ENCODE measurements at regions not wholly inside any gene's neighbourhood (a gene's known extent, or its start where the extent isn't known, plus 50 kb on each side); places are given as distances from the start of the nearest gene placed in this dataset.

GRCh38 chr1:164466429-164466828 lies 92.6 kb upstream of the PBX1 start:
- Histone ChIP-seq H4K5ac (ENCODE audit: insufficient read length, low read depth, low read length) (no peak overlapping the region), H2BK120ac (ENCODE audit: low read depth, low read length, poor library complexity, severe bottlenecking) (no peak overlapping the region), H3T11ph (ENCODE audit: low read length) (no peak overlapping the region), H2BK12ac (ENCODE audit: insufficient read length, low read depth, low read length) (no peak overlapping the region), H2AK5ac (ENCODE audit: insufficient read length, low read length) (no peak overlapping the region), H4K8ac (replicated peaks; ENCODE audit: insufficient read length, low read depth, low read length) (no peak overlapping the region), H3K79me1 (ENCODE audit: insufficient read depth, low read depth, low read length, poor library complexity, severe bottlenecking) (no peaks in the 10 kb centered on the region), H3K79me2 (ENCODE audit: insufficient read depth, low read length) (no peaks in the 10 kb centered on the region), H3K9me3 (ENCODE audit: control insufficient read depth, low read depth, low read length) (no peaks in the 10 kb centered on the region), H2BK15ac (ENCODE audit: low read depth, low read length) (no peak overlapping the region), H3K23ac (ENCODE audit: insufficient read length, low read depth, low read length) (no peak overlapping the region), H2AFZ (ENCODE audit: low read length) (no peak overlapping the region), H4K20me1 (ENCODE audit: control insufficient read depth, insufficient read depth, insufficient read length) (no peaks in the 10 kb centered on the region), H4K91ac (ENCODE audit: insufficient read length, low read depth, low read length) (no peak overlapping the region), H2BK5ac (ENCODE audit: insufficient read length, low read length) (no peak overlapping the region), H3K23me2 (ENCODE audit: insufficient read length, low read depth, low read length, poor library complexity, severe bottlenecking) (no peaks in the 10 kb centered on the region), H3K18ac (ENCODE audit: insufficient read length, low read depth, low read length) (no peak overlapping the region), H2BK20ac (ENCODE audit: low read depth, low read length, poor library complexity, severe bottlenecking) (no peak overlapping the region), H3K56ac (ENCODE audit: insufficient read length, low read depth, low read length) (no peak overlapping the region), H3K9ac (ENCODE audit: extremely low read depth, insufficient read length, low read length) (no peak overlapping the region), H3K14ac (ENCODE audit: insufficient read depth, low read length) (no peak overlapping the region), H3K27me3 (ENCODE audit: insufficient read depth, low read length) (no peaks in the 10 kb centered on the region), H3K4me2 (ENCODE audit: insufficient read depth, insufficient read length, low read length) (no peak overlapping the region), H3K4me1 (ENCODE audit: insufficient read depth, low read length) (no peaks in the 10 kb centered on the region), H3K4ac (ENCODE audit: low read depth, low read length) (no peak overlapping the region), H3K27ac (ENCODE audit: insufficient read length, low read depth, low read length) (no peak overlapping the region)
- H3K27ac Mint-ChIP-seq, result no peak overlapping the region
- no peak for TF ChIP-seq CTCF (conservative IDR thresholded peaks at IDR 0.05)
- DNase-seq, result no peak
- H3K36me3 Mint-ChIP-seq (ENCODE audit: insufficient read depth in 1 of 3, low read depth in 3 of 3), result no peaks in the 10 kb centered on the region
- H3K9me3 Mint-ChIP-seq, result no peaks in the 10 kb centered on the region
- H3K4me1 Mint-ChIP-seq, result no peaks in the 10 kb centered on the region
- no peak overlapping the region for H3K4me3 Mint-ChIP-seq
- H3K27me3 Mint-ChIP-seq (ENCODE audit: low read depth), result no peaks in the 10 kb centered on the region
- WGBS (ENCODE audit: extremely low coverage, insufficient read length, low lambda C conversion rate), result no CpG with 5 or more reads among the region's 5 CpGs
